Tibial nerve (tissue), 4 donors: ENCODE measurements at regions not wholly inside any gene's neighbourhood (a gene's known extent, or its start where the extent isn't known, plus 50 kb on each side); places are given as distances from the start of the nearest gene placed in this dataset.

ENCODE experiments used
- DNase-seq, 2 donors: peaks; one replicate each; pipeline ENCODE4 v3.0.0-alpha.2; 2019; ENCODE audit warnings: low spot score in 2 of 2
- H3K27ac ChIP-seq, 4 donors: fragments of 200-600 bp; sonication (generic) in 3 of 4; one replicate each; pipeline ENCODE4 v1.5.1; 2017 to 2019; ENCODE audit warnings: mild to moderate bottlenecking in 1 of 4
- H3K27me3 ChIP-seq, 2 donors: fragments of 200-600 bp; sonication (generic) in 1 of 2; one replicate each; pipeline versions ENCODE4 v1.5.1 to v1.6.0; 2017 to 2019
- H3K36me3 ChIP-seq, 3 donors: fragments of 200-600 bp; sonication (generic); one replicate each; pipeline ENCODE4 v1.5.1; 2018 to 2019
- H3K4me1 ChIP-seq, 4 donors: fragments of 200-600 bp; sonication (generic) in 3 of 4; one replicate each; pipeline ENCODE4 v1.5.1; 2017 to 2019
- H3K4me3 ChIP-seq, 4 donors: fragments of 200-600 bp; sonication (generic) in 3 of 4; one replicate each; pipeline ENCODE4 v1.5.1; 2017 to 2019; ENCODE audit warnings: mild to moderate bottlenecking in 1 of 4, moderate library complexity in 1 of 4
- H3K9me3 ChIP-seq, 4 donors: fragments of 200-600 bp; sonication (generic) in 3 of 4; one replicate each; pipeline ENCODE4 v1.5.1; 2017 to 2019
- CTCF ChIP-seq, 5 experiments: fragments of 200-600 bp in 3 of 5; fragments of 450-650 bp in 2 of 5; sonication (generic) in 3 of 5; IDR thresholded peaks; one replicate each; pipeline ENCODE4 v1.5.1; 2016 to 2019; ENCODE audit warnings: antibody characterized with exemption in 5 of 5, mild to moderate bottlenecking in 3 of 5, moderate library complexity in 2 of 5
- EP300 ChIP-seq, 2 donors: sonication (generic); formaldehyde crosslinking; IDR thresholded peaks; one replicate each; pipeline ENCODE4 v1.6.1; 2017; ENCODE audit warnings: antibody characterized with exemption in 2 of 2, mild to moderate bottlenecking in 1 of 2
- POLR2A ChIP-seq, 2 donors: fragments of 450-650 bp; IDR thresholded peaks; one replicate each; pipeline ENCODE4 v1.6.1; 2017; ENCODE audit warnings: antibody characterized with exemption in 2 of 2, mild to moderate bottlenecking in 2 of 2, moderate library complexity in 2 of 2
- WGBS, 2 donors: methylation state at CpG; one replicate each; pipeline ENCODE4 v1.1.5; 2018; 5-methylcytosine and 5-hydroxymethylcytosine counted together

GRCh38 chr5:97750576-97750975, 567.5 kb upstream of the RIOK2 start:
- Histone ChIP-seq H3K36me3 (no peaks in the 10 kb centered on the region), H3K4me3 (no peak overlapping the region), H3K4me1 (peaks cover 0 to 5% (median 0%) of the 10 kb centered on the region in 4 donors), H3K9me3 (peaks cover 0 to 3% (median 0%) of the 10 kb centered on the region in 4 donors), H3K27ac (no peak overlapping the region), H3K27me3 (no peaks in the 10 kb centered on the region)
- TF ChIP-seq EP300 (IDR thresholded peaks at IDR 0.05): no peak
- no peak for TF ChIP-seq CTCF (IDR thresholded peaks at IDR 0.05)
- no peak for TF ChIP-seq POLR2A (IDR thresholded peaks at IDR 0.05)
- WGBS, 2 donors: 59 to 61% methylated on average over 2 of the region's 2 CpGs
- DNase-seq: no peak

- H3K27ac ChIP-seq: no peak overlapping the region
- no peaks in the 10 kb centered on the region for H3K9me3 ChIP-seq
- no peaks in the 10 kb centered on the region for H3K27me3 ChIP-seq
- peaks cover 0 to 5% (median 0%) of the 10 kb centered on the region in 4 donors for H3K4me1 ChIP-seq
- DNase-seq: no peak
- H3K4me3 ChIP-seq: no peak overlapping the region
- 40 to 41% methylated on average over 1 of the region's 1 CpG for WGBS, 2 donors
- no peaks in the 10 kb centered on the region for H3K36me3 ChIP-seq
- TF ChIP-seq POLR2A (IDR thresholded peaks at IDR 0.05) (no peak), CTCF (IDR thresholded peaks at IDR 0.05) (no peak), EP300 (IDR thresholded peaks at IDR 0.05) (no peak)
These were observed 568.5 kb upstream of the RIOK2 start for GRCh38 chr5:97751540-97751939.

- Histone ChIP-seq H3K9me3 (no peaks in the 10 kb centered on the region), H3K4me3 (no peak overlapping the region), H3K36me3 (no peaks in the 10 kb centered on the region), H3K27me3 (no peaks in the 10 kb centered on the region), H3K4me1 (peaks cover 0 to 5% (median 0%) of the 10 kb centered on the region in 4 donors), H3K27ac (no peak overlapping the region)
- no peak for DNase-seq
- TF ChIP-seq CTCF (IDR thresholded peaks at IDR 0.05) (no peak), POLR2A (IDR thresholded peaks at IDR 0.05) (no peak), EP300 (IDR thresholded peaks at IDR 0.05) (no peak)
These were observed 569.8 kb upstream of the RIOK2 start for GRCh38 chr5:97752871-97753270.

- no peaks in the 10 kb centered on the region for H3K4me1 ChIP-seq
- H3K36me3 ChIP-seq: no peaks in the 10 kb centered on the region
- H3K27ac ChIP-seq: no peak overlapping the region
- no peaks in the 10 kb centered on the region for H3K9me3 ChIP-seq
- TF ChIP-seq POLR2A (IDR thresholded peaks at IDR 0.05) (no peak), EP300 (IDR thresholded peaks at IDR 0.05) (no peak), CTCF (IDR thresholded peaks at IDR 0.05) (no peak)
- DNase-seq: no peak
- H3K4me3 ChIP-seq: no peak overlapping the region
- H3K27me3 ChIP-seq: no peaks in the 10 kb centered on the region
These were observed 579.4 kb upstream of the RIOK2 start for GRCh38 chr5:97762483-97762882.

- Histone ChIP-seq H3K9me3 (no peaks in the 10 kb centered on the region), H3K36me3 (no peaks in the 10 kb centered on the region), H3K4me3 (no peak overlapping the region), H3K27ac (no peak overlapping the region), H3K4me1 (no peaks in the 10 kb centered on the region), H3K27me3 (no peaks in the 10 kb centered on the region)
- DNase-seq: no peak
- TF ChIP-seq POLR2A (IDR thresholded peaks at IDR 0.05): no peak
- TF ChIP-seq CTCF (IDR thresholded peaks at IDR 0.05): no peak
- no peak for TF ChIP-seq EP300 (IDR thresholded peaks at IDR 0.05)
- WGBS, 2 donors: 90 to 98% methylated on average over 3 of the region's 3 CpGs
These were observed 581.7 kb upstream of the RIOK2 start for GRCh38 chr5:97764700-97765099.
